ENCODE measurements at regions not wholly inside any gene's neighbourhood (a gene's known extent, or its start where the extent isn't known, plus 50 kb on each side); places are given as distances from the start of the nearest gene placed in this dataset.

DNA sequence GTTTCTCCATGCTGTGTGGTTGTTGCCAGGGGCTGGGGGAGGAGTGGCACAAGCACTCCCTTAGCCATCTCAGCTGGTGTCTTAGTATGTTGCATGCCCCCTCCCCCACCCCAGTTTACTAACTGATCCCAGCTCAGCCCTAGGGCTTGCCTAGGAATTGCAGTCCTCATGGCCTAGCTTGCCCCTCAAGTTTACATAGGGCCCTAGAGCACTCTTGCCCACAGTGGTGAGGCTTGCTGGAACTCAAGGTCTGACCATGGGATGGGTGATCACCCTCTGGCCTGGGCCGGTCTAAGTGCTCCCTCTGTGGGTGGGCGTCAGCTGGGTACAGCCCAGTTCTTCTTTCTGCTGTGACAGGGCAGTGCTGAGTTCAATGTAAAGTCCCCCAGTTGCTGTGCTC lies 156.1 kb upstream of the PIEZO2 start:
- H3K27ac ChIP-seq, result no peak overlapping the region
- H3K4me1 ChIP-seq, result no peaks in the 10 kb centered on the region
- TF ChIP-seq, protein P1, sequence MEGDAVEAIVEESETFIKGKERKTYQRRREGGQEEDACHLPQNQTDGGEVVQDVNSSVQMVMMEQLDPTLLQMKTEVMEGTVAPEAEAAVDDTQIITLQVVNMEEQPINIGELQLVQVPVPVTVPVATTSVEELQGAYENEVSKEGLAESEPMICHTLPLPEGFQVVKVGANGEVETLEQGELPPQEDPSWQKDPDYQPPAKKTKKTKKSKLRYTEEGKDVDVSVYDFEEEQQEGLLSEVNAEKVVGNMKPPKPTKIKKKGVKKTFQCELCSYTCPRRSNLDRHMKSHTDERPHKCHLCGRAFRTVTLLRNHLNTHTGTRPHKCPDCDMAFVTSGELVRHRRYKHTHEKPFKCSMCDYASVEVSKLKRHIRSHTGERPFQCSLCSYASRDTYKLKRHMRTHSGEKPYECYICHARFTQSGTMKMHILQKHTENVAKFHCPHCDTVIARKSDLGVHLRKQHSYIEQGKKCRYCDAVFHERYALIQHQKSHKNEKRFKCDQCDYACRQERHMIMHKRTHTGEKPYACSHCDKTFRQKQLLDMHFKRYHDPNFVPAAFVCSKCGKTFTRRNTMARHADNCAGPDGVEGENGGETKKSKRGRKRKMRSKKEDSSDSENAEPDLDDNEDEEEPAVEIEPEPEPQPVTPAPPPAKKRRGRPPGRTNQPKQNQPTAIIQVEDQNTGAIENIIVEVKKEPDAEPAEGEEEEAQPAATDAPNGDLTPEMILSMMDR (IDR thresholded peaks at IDR 0.05), result no peak
- intact Hi-C loops (cut with DNase I; ENCODE audit: low total_unique reads), result no loop called here
- no peak overlapping the region for H3K4me3 ChIP-seq
- H3K27me3 ChIP-seq, result no peaks in the 10 kb centered on the region
- DNase-seq, result no peak
- peaks cover 0 to 2% (median 0%) of the 10 kb centered on the region in 3 donors for H3K9me3 ChIP-seq
- H3K36me3 ChIP-seq, result no peaks in the 10 kb centered on the region

DNA sequence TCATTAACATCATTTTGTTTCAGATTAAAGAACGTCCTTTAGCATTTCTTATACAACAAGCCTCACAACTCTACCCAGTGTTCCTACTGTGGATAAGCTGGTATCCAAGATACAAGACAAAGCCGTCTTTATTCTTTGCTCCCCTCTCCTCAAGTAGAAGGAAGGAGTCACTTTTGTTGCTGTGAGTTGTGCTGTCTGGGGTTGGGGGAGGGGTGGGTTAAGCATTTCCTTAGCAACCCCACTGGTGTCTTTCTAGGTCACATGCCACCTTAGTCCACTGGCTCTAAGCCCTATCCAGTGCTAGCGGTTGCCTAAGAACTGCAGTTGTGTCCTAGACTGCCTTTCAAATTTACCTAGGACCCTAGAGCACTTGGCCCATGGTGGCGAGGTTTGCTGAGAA lies 155.6 kb upstream of the PIEZO2 start:
- intact Hi-C loops (cut with DNase I; ENCODE audit: low total_unique reads), result no loop called here
- Histone ChIP-seq H3K27me3 (no peaks in the 10 kb centered on the region), H3K4me1 (no peaks in the 10 kb centered on the region), H3K4me3 (no peak overlapping the region), H3K9me3 (peaks cover 0 to 6% (median 0%) of the 10 kb centered on the region in 3 donors), H3K36me3 (no peaks in the 10 kb centered on the region), H3K27ac (no peak overlapping the region)
- TF ChIP-seq, protein P1 (IDR thresholded peaks at IDR 0.05), result no peak
- DNase-seq, result no peak

- intact Hi-C loops (cut with DNase I; ENCODE audit: low total_unique reads), result no loop called here
- Histone ChIP-seq H3K27me3 (no peaks in the 10 kb centered on the region), H3K4me3 (no peak overlapping the region), H3K36me3 (no peaks in the 10 kb centered on the region), H3K27ac (no peak overlapping the region), H3K4me1 (no peaks in the 10 kb centered on the region), H3K9me3 (peaks cover 0 to 6% (median 0%) of the 10 kb centered on the region in 3 donors)
- TF ChIP-seq, protein P1 (IDR thresholded peaks at IDR 0.05), result no peak
- DNase-seq, result no peak
Observed at GRCh38 chr18:11296946-11297345, 147.6 kb upstream of the PIEZO2 start.

DNA sequence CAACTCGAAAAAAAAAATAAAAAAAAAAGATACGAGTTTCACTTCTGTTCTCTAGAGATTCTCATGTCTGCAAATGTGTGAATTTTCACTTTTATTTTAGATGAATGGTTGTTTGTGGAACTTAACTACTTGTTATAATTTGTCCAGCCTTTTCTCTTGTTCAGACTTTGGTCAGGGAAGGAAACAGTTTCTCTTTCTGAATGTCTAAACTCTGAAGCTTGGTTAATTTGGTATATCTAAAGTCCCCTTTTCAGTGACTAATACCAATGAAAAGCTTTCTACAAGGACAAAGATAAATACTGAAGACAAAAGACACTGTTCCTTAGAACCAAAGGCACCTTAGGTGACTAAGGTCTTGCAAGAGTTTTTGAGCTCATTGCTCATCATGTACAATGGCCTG lies 144.4 kb upstream of the PIEZO2 start:
- intact Hi-C loops (cut with DNase I; ENCODE audit: low total_unique reads), result no loop called here
- H3K27ac ChIP-seq, result no peak overlapping the region
- TF ChIP-seq, protein P1 (IDR thresholded peaks at IDR 0.05), result no peak
- H3K4me1 ChIP-seq, result no peaks in the 10 kb centered on the region
- H3K36me3 ChIP-seq, result no peaks in the 10 kb centered on the region
- DNase-seq, result no peak
- no peaks in the 10 kb centered on the region for H3K27me3 ChIP-seq
- no peak overlapping the region for H3K4me3 ChIP-seq
- H3K9me3 ChIP-seq, result no peaks in the 10 kb centered on the region

DNA sequence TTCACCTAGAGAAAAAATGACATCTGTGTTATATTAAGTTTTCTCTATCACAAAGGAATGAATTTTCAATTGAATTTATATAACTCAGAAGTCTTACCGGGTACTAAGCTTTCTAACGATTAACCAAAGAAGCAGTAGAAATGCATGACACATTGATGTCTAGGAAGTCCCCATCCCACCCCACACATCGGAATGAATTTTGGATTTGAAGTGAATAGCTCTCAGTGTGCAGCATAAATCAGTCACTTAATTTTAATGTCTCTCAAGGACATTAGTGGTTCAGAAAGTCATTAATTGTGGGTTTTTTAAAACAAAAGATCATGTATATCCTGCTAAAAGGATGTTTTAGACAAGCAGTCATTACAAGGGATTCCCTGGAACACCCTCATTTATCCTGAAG lies 141.4 kb upstream of the PIEZO2 start:
- intact Hi-C loops (cut with DNase I; ENCODE audit: low total_unique reads), result no loop called here
- Histone ChIP-seq H3K36me3 (no peaks in the 10 kb centered on the region), H3K4me3 (no peak overlapping the region), H3K27ac (no peak overlapping the region), H3K27me3 (no peaks in the 10 kb centered on the region), H3K9me3 (no peaks in the 10 kb centered on the region), H3K4me1 (no peaks in the 10 kb centered on the region)
- TF ChIP-seq, protein P1 (IDR thresholded peaks at IDR 0.05), result no peak
- no peak for DNase-seq

- intact Hi-C loops (cut with DNase I; ENCODE audit: low total_unique reads), result no loop called here
- H3K36me3 ChIP-seq, result no peaks in the 10 kb centered on the region
- no peaks in the 10 kb centered on the region for H3K27me3 ChIP-seq
- no peak for DNase-seq
- no peak overlapping the region for H3K4me3 ChIP-seq
- TF ChIP-seq, protein P1 (IDR thresholded peaks at IDR 0.05), result no peak
- H3K27ac ChIP-seq, result no peak overlapping the region
- peaks cover 0 to 12% (median 8%) of the 10 kb centered on the region in 4 donors for H3K4me1 ChIP-seq
- no peaks in the 10 kb centered on the region for H3K9me3 ChIP-seq
Observed at GRCh38 chr18:11289248-11289647, 139.9 kb upstream of the PIEZO2 start.

Data from tibial artery (tissue), 4 donors.